ENCODE measurements at regions not wholly inside any gene's neighbourhood (a gene's known extent, or its start where the extent isn't known, plus 50 kb on each side); places are given as distances from the start of the nearest gene placed in this dataset.

DNA sequence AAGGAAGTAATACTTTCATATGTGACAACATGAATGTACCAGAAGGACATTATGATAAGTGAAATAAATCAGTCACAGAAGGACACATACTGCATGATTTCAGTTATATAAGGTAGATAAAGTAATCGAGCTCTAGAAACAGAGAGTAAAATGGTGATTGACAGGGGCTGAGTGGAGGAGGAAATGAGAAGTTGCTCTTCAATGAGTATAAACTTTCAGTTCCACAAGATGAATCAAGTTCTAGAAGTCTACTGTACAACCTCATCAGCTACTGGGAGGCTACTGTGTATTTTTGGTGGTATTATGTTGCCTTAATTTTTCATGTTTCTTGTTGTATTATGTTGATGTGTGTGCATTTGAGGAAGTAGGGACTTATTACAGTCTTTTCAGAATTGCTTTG, 270.9 kb upstream of the GRIA3 start:
- 86% methylated on average over 1 of the region's 1 CpG for WGBS
- TF ChIP-seq JUND (IDR thresholded peaks at IDR 0.05) (no peak), CTCF (IDR thresholded peaks at IDR 0.05; ENCODE audit: low read depth, low read length, missing input control) (no peak), FOXA2 (IDR thresholded peaks at IDR 0.05) (no peak)
- peaks cover 0 to 6% (median 0%) of the 10 kb centered on the region in 4 donors for H3K9me3 ChIP-seq (ENCODE audit: control insufficient read depth in 4 of 4, low read length in 3 of 4)

GRCh38 chrX:122913764-122914163, 270.3 kb upstream of the GRIA3 start:
- H3K27ac ChIP-seq (ENCODE audit: low read depth in 1 of 2, low read length in 2 of 2): no peak overlapping the region
- H3K4me1 ChIP-seq (ENCODE audit: control insufficient read depth in 4 of 4, insufficient read depth in 4 of 4, low read length in 3 of 4): no peaks in the 10 kb centered on the region
- no peak overlapping the region for H3K4me3 ChIP-seq (ENCODE audit: low read depth in 1 of 3, low read length in 3 of 3)
- TF ChIP-seq RXRA (IDR thresholded peaks at IDR 0.05) (no peak), EGR1 (IDR thresholded peaks at IDR 0.05; ENCODE audit: low read depth in 2 of 2) (no peak), HNF4A (conservative IDR thresholded peaks at IDR 0.05) (no peak), JUND (IDR thresholded peaks at IDR 0.05) (no peak), FOXA2 (IDR thresholded peaks at IDR 0.05) (no peak), CTCF (IDR thresholded peaks at IDR 0.05; ENCODE audit: low read depth, low read length, missing input control) (no peak), TAF1 (conservative IDR thresholded peaks at IDR 0.05) (no peak), ATF3 (IDR thresholded peaks at IDR 0.05) (no peak), YY1 (IDR thresholded peaks at IDR 0.05) (no peak), HNF4G (IDR thresholded peaks at IDR 0.05) (no peak), NR2F2 (IDR thresholded peaks at IDR 0.05) (no peak), GABPA (IDR thresholded peaks at IDR 0.05 in 1 of 2, conservative IDR thresholded peaks at IDR 0.05 in 1 of 2) (no peak), SP1 (IDR thresholded peaks at IDR 0.05) (no peak)
- TF ChIP-seq, protein P1, sequence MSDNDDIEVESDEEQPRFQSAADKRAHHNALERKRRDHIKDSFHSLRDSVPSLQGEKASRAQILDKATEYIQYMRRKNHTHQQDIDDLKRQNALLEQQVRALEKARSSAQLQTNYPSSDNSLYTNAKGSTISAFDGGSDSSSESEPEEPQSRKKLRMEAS (IDR thresholded peaks at IDR 0.05): no peak
- TF ChIP-seq, protein P2, sequence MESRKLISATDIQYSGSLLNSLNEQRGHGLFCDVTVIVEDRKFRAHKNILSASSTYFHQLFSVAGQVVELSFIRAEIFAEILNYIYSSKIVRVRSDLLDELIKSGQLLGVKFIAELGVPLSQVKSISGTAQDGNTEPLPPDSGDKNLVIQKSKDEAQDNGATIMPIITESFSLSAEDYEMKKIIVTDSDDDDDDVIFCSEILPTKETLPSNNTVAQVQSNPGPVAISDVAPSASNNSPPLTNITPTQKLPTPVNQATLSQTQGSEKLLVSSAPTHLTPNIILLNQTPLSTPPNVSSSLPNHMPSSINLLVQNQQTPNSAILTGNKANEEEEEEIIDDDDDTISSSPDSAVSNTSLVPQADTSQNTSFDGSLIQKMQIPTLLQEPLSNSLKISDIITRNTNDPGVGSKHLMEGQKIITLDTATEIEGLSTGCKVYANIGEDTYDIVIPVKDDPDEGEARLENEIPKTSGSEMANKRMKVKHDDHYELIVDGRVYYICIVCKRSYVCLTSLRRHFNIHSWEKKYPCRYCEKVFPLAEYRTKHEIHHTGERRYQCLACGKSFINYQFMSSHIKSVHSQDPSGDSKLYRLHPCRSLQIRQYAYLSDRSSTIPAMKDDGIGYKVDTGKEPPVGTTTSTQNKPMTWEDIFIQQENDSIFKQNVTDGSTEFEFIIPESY (IDR thresholded peaks at IDR 0.05): no peak
- H3K9me3 ChIP-seq (ENCODE audit: control insufficient read depth in 4 of 4, low read length in 3 of 4): peaks cover 0 to 6% (median 0%) of the 10 kb centered on the region in 4 donors
- no peak overlapping the region for H3K9ac ChIP-seq (ENCODE audit: low read depth in 1 of 2, low read length in 2 of 2)
- no peaks in the 10 kb centered on the region for H3K27me3 ChIP-seq (ENCODE audit: control insufficient read depth in 4 of 4, insufficient read depth in 4 of 4, low read length in 3 of 4)
- WGBS: 100% methylated on average over 1 of the region's 1 CpG
- DNase-seq (ENCODE audit: low spot score): no peak
- no peaks in the 10 kb centered on the region for H3K36me3 ChIP-seq (ENCODE audit: control insufficient read depth in 4 of 4, insufficient read depth in 3 of 4, low read depth in 1 of 4, low read length in 3 of 4)

More for the DNA sequence above, 270.9 kb upstream of the GRIA3 start:
- DNase-seq (ENCODE audit: low spot score): no peak
- Histone ChIP-seq H3K4me3 (ENCODE audit: low read depth in 1 of 3, low read length in 3 of 3) (no peak overlapping the region), H3K27ac (ENCODE audit: low read depth in 1 of 2, low read length in 2 of 2) (no peak overlapping the region), H3K27me3 (ENCODE audit: control insufficient read depth in 4 of 4, insufficient read depth in 4 of 4, low read length in 3 of 4) (no peaks in the 10 kb centered on the region), H3K36me3 (ENCODE audit: control insufficient read depth in 4 of 4, insufficient read depth in 3 of 4, low read depth in 1 of 4, low read length in 3 of 4) (no peaks in the 10 kb centered on the region), H3K4me1 (ENCODE audit: control insufficient read depth in 4 of 4, insufficient read depth in 4 of 4, low read length in 3 of 4) (no peaks in the 10 kb centered on the region), H3K9ac (ENCODE audit: low read depth in 1 of 2, low read length in 2 of 2) (no peak overlapping the region)
